NCI-H2227 treated with DMSO at 0.1 percent for 48 hours (cell line): ENCODE measurements at regions not wholly inside any gene's neighbourhood (a gene's known extent, or its start where the extent isn't known, plus 50 kb on each side); places are given as distances from the start of the nearest gene placed in this dataset.
"Not testable (repeated sequence)": the region's sequence is repeated elsewhere in the genome, so short reads cannot be mapped to it uniquely, and the experiment has no call there.

ENCODE experiments used
- DNase-seq: peaks from one replicate; lab custom pipeline; 2025; lab: John Stamatoyannopoulos, UW

DNA sequence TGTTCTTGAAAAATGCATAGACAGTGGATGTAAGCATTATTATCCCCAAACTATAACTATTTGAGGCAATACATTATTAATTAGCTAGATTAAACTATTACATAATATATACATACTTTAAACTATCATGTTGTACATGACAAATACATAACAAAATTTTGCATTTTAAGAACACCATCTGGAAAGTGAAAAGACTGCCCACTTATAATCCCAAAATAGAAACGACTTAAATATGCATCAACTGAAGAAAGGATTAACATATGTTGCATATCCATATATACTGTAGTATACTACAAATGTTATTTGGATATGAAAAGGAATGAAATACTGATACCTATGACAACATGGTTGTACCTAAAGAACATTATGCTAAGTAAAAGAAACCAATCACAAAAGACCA, 700.8 kb upstream of the SPRY2 start:
- no peak for DNase-seq

DNA sequence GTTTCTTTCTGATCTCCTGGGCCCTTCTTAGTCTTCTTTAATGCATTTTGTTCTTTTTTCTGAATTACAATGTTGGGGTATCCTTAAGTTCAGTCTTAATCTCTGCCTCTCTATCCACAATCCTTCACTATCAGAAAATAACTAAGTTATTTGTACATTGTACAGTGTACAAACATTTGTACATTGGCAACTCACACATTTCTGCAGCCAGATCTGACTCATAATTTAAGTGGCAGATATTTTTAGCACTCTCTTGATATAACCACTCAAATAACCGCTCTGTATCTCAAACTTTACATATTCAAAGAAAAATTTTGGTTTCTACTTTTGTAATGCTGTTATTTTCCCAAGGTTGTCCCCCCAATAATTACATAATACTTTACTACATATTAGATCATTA, 691.1 kb upstream of the SPRY2 start:
- DNase-seq = no peak

DNA sequence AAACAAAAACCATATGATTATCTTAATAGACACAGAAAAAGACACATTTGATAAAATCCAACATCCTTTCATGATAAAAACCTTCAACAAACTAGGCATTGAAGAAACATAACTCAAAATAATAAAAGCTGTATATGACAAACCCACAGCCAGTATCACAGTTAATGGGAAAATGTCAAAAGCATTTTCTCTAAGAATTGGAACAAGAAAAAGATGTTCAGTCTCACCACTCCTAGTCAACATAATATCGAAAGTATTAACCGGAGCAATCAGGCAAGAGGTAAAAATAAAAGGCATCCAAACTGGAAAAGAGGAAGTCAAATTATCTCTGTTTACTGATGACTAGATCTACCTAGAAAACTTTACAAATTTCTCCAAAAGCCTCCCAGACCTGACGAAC, 684.2 kb upstream of the SPRY2 start:
- no peak for DNase-seq

DNA sequence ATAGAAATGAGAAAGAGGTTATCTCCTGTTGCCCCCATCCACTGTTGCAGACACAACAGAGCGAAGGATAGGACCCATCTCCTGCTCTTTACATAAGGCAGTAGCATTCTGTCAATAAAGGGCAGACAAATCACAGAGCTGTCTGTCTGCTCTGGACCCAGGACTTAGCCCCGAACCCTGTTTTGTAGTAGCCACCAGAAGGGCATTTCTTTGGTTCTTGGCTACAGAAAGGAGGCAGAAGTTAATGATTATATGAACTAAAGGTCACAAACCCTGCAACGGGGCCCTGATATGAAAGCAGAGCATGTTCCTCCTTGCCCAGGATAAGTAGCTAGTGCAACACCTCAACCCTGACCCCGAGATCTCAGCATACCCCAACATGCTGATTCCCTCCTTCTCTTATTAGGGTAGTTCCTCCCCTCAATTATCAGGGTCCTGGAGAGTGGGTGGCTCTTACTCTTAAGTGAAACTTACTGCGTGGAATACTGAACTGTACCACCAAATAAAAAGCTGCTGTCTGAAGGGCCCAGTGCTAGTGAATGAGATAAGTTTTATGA, 680.4 kb upstream of the SPRY2 start:
- no peak for DNase-seq

DNA sequence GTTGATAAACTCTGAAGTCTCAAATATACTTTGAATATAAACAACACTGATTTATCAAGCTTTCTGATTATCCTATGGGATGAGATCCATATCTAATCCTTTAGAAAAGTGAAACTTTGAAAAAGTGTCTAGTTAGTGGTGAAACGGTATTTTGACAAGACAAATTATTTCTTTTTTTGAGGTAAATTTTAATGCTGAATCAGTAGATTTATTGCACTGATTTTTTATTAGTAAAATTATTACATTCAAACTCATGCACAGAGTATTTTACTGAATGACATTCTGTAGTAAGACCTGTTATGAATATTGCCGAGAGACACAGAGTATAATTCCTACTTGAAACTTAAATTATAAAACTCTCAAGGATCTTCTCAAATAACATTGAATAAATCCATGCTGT, 679.1 kb upstream of the SPRY2 start:
- no peak for DNase-seq

DNA sequence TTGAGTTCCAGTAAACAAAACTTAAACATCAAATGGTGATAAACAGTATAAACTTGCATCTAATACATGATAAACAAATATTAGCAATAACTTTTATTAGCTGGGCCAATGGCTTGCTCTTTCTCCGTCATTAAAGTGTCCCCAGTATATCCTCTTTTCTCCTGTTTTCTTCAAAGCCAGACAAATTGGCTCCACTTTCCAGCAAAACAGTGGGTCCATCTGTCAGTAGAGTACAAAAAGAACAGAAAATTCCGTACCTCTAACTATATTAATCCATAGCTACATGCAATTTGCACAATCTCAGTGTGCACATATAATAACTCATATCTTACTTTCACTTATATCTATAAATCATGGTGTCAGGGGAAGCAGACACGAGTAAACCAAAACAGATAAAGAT, 678.0 kb upstream of the SPRY2 start:
- no peak for DNase-seq

DNA sequence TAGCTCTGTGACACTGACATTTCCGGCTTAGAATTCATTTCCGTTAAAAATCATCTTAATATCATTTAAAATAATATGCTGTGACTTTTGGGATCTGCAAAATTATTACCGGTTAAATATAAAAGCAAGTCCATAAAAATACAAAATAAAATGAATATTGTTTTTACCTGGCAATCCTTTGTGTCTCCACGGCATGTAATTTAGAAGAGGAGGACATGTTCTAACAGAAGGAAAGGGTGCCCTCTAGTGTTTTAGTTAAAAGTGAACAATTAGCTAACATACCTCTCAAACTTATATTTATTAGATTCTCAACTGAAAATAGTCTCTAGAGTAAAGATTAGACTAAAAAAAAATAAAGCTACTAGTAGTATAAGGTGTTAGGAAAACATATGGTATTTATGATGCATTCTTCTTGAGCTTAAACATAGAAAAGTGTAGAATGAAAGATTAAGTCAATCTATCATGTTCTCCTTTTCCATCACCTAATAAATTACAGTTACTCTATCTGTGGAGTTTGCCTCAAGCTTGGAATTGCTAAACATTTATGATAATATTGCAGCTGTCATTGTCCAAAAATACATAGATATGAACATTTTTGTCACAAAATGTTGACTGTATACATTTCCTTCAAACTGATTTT, 676.7 kb upstream of the SPRY2 start:
- peak; percentile 4 for DNase-seq

DNA sequence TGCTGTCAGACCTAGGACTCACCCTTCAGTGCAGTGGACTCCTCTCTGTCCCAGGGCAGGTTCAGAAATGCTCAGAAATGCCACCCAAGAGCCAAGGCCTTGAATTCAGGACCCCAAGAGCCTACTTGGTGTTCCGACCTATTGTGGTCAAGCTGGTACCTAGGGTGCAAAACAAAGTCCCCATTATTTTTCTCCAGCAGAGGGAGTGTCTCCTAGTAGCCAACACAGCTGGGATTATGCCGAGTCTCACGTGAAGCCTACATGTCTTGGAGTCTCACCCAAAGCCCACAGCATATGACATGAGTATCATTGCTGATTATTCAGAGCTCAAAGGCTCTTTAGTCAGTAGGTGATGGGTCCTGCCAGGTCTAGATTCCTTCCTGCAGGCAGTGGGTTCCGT, 671.1 kb upstream of the SPRY2 start:
- no peak for DNase-seq

DNA sequence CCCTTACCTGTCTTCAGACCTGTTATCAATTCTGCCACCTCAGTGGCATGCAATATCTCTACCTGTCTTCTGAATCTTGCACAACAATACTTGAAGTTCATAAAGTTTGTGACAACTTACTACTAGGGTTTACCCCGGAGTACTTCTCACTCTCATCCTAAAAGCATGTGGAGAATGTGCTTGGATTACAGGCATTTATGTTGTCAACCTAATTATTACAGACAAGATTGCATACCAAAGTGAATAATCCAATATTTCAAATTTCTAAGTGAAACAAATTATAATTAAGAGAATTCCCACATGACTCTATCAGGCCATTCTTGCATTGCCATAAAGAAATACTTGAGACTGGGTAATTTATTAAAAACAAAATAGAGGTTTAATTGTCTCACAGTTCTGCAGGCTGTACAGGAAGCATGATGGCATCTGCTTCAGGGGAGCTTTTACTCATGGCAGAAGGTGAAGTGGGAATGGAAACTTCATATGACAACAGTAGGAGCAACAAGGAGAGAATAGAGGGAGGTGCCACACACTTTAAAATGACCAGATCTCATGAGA, 661.0 kb upstream of the SPRY2 start:
- DNase-seq = no peak

DNA sequence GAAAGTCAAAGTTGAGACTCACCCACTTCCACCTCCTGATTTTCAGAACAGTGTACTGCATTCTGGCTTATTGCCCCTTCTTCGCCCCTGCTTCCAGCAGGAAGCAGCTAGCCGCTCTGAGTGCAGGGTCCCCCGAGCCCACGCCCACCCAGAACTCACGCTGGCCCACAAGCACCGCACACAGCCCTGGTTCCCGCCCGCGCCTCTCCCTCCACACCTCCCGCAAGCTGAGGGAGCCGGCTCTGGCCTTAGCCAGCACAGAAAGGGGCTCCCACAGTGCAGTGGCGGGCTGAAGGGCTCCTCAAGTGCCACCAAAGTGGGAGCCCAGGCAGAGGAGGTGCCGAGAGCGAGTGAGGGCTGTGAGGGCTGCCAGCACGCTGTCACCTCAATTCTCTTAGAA, 657.7 kb upstream of the SPRY2 start:
- not testable (repeated sequence) for DNase-seq

DNA sequence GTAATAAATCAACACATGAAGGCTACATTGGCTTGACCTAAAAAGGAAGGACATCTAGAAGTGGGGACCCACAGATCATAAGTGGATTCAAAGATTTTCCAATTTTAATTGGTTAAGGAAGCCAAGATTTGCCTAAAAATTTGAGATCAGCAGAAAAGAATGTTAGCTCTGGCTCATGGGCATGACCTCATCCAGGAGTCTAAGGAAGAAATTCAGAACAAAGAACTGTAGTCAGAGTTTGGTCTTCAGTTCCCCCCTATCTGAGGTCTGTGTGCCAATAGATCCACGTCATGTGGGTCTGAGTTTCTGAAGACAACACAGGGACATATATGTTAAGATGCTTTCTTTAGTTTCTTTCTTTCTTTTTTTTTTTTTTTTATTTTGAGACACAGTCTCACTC, 648.8 kb upstream of the SPRY2 start:
- DNase-seq = no peak

DNA sequence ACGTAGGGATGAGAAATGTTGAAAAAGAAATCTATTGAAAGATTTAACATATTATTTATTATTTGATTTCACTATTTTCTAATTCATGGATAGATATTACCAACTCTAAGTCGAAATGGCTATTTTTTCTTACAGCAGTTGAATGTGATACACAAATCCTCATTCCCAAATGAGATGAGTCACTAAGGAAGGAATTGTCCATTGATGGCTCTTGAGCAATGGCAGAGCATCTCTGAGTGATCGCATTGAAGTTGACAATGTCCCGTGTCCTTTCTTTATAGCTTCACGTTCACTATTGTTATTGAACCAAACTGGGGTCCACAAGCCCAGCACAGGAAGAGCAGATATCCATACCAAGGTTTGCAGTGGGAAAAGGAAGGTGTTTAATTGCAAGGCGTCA, 648.3 kb upstream of the SPRY2 start:
- DNase-seq = no peak

DNA sequence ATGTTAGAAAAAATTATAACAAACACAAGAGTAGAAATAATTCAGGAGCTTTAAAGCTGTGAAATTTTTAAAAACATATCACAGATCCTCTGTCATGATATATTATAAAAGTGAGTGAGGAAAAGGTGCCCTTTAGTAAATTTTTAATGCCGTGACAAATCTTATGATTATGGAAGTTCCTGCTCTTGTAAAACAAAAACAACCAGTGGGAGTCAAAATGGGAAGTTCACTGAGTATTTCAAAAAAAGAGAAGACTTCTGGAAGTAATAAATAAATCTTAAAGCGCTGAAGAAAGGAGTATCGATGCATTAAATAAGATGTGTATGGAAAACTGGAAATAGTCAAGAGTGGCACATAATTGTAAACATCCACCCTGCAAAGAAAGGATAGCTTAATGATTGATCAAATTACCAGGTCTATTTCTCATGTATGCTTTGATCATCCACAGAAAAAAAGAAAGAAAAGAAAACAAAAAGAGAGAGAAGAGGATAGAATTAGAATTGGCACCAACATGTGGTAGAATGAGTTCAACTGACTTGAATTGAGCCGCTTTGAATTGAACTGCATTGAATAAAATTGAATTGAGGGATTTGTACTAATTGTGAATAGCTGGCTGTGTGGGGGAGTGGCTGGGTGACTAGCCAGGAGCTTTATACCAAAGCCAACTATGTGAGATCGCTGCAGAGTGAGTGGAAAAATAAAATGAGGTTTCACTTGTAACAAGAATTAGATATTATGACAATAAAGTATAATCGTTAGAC, 647.6 kb upstream of the SPRY2 start:
- no peak for DNase-seq

DNA sequence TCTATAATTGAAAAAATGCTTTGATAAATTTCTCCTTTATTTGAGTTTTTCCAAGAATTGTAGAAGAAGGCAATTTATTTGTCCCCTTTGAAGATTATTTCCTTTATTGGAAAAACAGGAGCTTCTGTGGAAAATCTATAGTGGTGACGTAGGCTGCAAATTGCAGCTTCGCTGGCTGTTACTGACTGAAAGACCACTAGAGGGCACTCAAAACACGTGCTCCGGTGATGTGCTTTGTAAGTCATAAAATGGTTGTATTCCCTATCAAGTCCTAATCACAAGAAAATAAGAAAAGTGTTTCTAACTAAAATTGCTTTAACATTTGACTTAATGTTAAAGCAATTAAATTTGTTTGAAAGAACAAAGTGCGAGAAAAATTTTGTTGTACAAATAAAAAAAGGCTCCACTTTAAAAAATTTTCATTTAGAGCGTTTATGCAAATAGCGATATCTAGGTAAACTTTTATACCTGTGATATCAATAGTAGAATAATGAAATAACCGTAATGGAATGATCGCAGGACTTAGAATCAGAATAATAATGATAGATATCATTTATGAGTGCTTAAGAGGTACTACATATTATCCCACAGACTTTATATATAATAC, 638.2 kb upstream of the SPRY2 start:
- DNase-seq = peak; percentile 4

DNA sequence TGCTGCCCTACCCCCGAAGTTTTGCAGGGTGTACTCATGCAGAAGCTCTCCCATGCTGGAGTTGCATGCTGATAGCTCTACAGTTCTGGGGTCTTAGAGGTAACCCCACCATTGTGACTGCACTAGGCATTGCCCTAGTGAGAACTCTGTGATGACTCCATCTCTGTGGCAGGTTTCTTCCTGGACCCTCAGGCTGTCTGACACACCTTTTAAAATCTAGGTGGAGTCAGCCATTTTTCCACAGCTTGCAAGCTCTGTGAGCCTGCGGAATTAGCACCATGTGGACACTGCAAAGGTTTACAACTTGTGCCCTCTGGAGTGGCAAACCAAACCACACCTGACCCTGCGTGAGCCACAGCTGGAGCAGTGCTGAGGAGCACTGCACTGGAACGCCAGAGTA, 636.2 kb upstream of the SPRY2 start:
- DNase-seq = no peak

DNA sequence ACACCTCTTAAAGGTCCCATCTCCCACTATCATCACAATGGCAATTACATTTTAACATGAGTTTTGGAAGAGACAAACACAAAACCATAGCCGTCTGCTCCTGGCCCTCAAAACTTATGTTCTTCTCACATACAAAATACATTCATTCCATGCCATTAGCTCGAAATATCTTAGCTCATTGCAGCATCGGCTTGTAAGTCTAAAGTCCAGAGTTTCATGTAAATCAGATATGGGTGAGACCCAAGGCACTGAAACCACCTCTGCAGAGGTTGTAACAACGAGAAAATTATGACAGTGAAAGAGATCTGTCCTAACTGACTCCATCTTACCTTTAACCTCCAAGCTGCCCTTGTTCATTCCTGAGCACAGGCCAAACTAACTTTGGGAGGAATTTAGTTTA, 635.0 kb upstream of the SPRY2 start:
- DNase-seq = no peak

DNA sequence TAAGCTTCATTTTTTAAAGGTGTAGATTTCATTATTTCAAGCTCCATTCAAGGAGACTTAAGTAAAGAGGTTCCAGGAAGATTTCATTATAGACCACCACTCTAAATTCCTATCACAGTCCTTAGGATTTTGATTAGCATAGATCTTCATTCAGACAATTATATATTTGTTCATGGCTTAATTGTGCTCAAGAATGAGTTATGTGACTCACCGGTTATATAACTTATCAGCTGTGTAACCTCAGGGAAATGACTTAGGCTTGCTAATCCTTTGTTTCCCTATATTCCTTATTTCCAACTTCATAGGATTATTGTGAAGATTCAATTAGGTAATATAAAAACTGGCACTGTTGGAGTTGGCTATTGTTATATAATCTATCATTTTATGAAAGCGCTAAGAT, 632.8 kb upstream of the SPRY2 start:
- no peak for DNase-seq

DNA sequence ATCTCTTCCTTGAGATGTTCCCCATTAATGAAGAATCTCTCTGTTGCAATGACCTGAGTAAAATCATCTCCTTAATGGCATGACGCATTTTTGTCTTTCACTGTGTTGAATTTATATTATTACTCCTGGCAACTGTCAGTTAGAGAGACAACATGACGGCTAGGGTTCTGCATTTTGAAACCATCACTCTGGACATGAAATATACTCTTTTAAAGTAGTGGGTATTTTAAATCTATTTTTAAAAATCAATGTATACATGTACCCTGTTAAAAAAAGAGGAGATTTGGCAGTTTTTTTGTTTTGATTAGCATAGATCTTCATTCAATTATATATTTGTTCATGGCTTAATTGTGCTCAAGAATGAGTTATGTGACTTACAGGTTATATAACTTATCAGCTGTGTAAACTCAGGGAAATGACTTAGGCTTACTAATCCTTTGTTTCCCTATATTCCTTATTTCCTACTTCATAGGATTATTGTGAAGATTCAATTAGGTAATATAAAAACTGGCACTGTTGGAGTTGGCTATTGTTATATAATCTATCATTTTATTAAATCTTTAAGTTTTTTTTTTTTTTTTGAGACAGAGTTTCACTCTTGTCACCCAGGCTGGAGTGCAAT, 632.0 kb upstream of the SPRY2 start:
- DNase-seq = no peak

DNA sequence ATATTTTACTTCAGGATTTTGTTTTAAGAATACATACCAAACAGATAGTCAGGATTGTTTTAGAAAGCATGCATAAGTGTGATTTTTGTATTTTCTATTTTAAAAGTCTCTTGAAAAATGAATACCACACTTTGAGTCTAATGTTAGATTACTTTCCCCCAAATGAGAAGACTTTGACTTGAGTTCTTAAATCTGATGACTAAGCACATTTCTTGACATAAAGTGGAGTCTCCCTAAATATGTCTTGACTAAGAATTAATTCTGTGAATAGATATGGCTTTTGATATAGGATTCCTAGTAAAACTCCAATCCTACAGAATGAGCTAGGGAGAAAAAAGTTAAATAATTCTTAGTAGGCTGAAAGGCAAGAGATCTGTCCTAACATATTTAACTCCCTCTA, 624.2 kb upstream of the SPRY2 start:
- DNase-seq = no peak

DNA sequence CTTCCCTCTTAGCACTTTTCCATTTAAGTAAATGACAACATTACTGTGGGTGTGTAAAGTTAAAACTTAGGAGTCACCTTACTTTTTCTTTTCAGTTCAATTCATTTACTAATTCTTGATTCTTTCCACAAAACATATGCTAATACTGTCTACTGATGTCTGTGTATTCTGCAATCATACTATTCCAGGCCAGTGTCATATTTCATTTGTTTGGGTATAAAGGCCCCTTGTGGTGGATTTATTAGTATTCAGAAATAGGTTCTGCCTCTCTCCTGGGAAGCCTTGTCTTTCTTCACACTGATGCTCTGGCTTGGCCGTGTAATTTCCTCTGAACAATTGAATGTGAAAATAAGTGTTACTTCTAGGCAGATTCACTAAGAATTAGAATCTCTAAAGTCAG, 621.9 kb upstream of the SPRY2 start:
- no peak for DNase-seq

DNA sequence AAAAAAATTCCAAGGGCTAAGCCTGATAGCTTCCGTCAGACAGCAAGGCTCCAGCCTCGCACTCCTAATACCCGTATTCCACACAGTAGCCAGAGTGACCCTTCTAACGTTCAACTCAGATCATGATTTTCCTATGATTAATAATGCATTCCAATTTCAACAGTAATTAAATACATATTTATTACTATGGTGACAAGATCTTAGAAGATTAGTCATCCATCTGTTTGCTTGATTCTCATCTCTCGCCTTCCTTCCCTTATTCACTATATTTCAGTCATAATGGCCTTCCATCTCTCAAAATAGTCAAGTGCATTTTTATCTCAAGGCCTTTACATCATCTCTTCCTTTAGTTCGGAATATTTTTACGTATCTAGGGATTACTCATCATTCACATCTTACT, 621.2 kb upstream of the SPRY2 start:
- DNase-seq = no peak

DNA sequence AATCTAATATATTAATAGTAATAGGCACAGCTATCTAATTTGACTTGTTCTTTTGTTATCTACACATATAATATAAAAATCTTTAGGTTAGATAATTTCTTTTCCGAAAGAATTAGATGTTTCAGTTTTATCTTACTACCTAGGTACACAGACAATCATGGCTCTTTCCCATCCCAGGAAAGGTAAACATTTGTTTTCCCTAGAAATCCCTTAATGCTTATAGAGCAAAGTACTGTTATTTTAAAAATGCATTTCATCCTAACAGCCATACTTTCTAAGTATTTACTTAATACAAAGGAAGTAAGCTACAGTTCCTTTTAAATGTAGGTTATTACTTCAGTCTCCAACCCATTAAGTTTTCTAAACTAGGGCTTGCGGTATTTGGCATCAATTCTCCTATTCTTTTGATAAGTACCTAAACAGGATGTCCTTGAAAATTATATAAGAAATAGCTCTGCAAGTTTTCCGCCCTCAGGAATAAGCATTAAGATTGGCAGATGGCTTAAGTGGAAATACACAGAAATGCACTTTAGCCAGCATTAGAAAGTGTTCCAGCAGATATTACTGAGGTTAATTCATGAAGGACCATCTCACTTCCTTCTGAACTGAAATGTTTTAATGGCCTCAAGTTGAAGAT, 616.2 kb upstream of the SPRY2 start:
- DNase-seq = peak; percentile 3
